DND-41 (cell line): ENCODE measurements at regions not wholly inside any gene's neighbourhood (a gene's known extent, or its start where the extent isn't known, plus 50 kb on each side); places are given as distances from the start of the nearest gene placed in this dataset.

Experiments
- ATAC-seq: fragments of 200-7000 bp; cut with Tn5 transposase; 3 replicates; pipeline ENCODE4 v1.9.1; 2021; ENCODE audit warnings: low read depth; ENCODE audit not compliant: insufficient read depth
- DNase-seq: peaks from one replicate; pipeline ENCODE4 v3.0.0-alpha.2; 2020
- H2AFZ ChIP-seq: 2 replicates; pipeline ENCODE4 v1.6.0; 2012; ENCODE audit warnings: low read depth, low read length
- H3K27ac ChIP-seq: 2 replicates; pipeline ENCODE4 v1.5.1; 2012; ENCODE audit warnings: low read length, inconsistent platforms
- H3K27me3 ChIP-seq: fragments of 200-600 bp; sonication (generic); 2 replicates; pipeline ENCODE4 v1.6.0; 2012; ENCODE audit warnings: low read length, mild to moderate bottlenecking, inconsistent platforms; ENCODE audit not compliant: insufficient read depth, poor library complexity
- H3K36me3 ChIP-seq: 2 replicates; pipeline ENCODE4 v1.5.1; 2012; ENCODE audit warnings: low read length, inconsistent platforms; ENCODE audit not compliant: insufficient read depth
- H3K4me1 ChIP-seq: 2 replicates; pipeline ENCODE4 v1.5.1; 2012; ENCODE audit warnings: mild to moderate bottlenecking, low read length; ENCODE audit not compliant: insufficient read depth
- H3K4me2 ChIP-seq: 2 replicates; pipeline ENCODE4 v1.6.0; 2012; ENCODE audit warnings: mild to moderate bottlenecking, moderate library complexity, low read length, inconsistent platforms; ENCODE audit not compliant: insufficient read depth
- H3K4me3 ChIP-seq, 2 experiments: fragments of 200-600 bp in 1 of 2; shearing (Covaris generic) in 1 of 2; 2 replicates each; pipeline ENCODE4 v1.5.1; 2012 to 2016; ENCODE audit warnings: inconsistent platforms in 2 of 2, low read length in 2 of 2, mild to moderate bottlenecking in 2 of 2, low read depth in 1 of 2, moderate library complexity in 1 of 2
- H3K79me2 ChIP-seq: 2 replicates; pipeline ENCODE4 v1.6.0; 2012; ENCODE audit warnings: low read length, inconsistent platforms; ENCODE audit not compliant: insufficient read depth
- H3K9ac ChIP-seq: 2 replicates; pipeline ENCODE4 v1.6.0; 2012; ENCODE audit warnings: low read depth, mild to moderate bottlenecking, inconsistent platforms, low read length, moderate library complexity
- H3K9me3 ChIP-seq: 2 replicates; pipeline ENCODE4 v1.5.1; 2012; ENCODE audit warnings: low read length, moderate library complexity, mild to moderate bottlenecking, inconsistent platforms; ENCODE audit not compliant: insufficient read depth, severe bottlenecking
- H4K20me1 ChIP-seq: 2 replicates; pipeline ENCODE4 v1.6.0; 2012; ENCODE audit warnings: low read length; ENCODE audit not compliant: insufficient read depth
- CTCF ChIP-seq: IDR thresholded peaks from 2 replicates; pipeline ENCODE4 v1.5.1; 2012; ENCODE audit warnings: borderline replicate concordance, low read length, moderate library complexity, mild to moderate bottlenecking; ENCODE audit not compliant: poor library complexity, severe bottlenecking; ENCODE audit errors: extremely low read depth
- EZH2 ChIP-seq: IDR thresholded peaks from 3 replicates; pipeline ENCODE4 v1.6.1; 2012; ENCODE audit warnings: borderline replicate concordance, low read depth, mild to moderate bottlenecking, moderate library complexity, low read length, inconsistent platforms; ENCODE audit not compliant: severe bottlenecking

- Histone ChIP-seq H2AFZ (no peak overlapping the region), H3K27me3 (no peaks in the 10 kb centered on the region), H4K20me1 (no peaks in the 10 kb centered on the region), H3K4me2 (no peak overlapping the region), H3K9me3 (no peaks in the 10 kb centered on the region), H3K79me2 (no peaks in the 10 kb centered on the region), H3K36me3 (no peaks in the 10 kb centered on the region), H3K4me1 (no peaks in the 10 kb centered on the region), H3K27ac (no peak overlapping the region), H3K9ac (no peak overlapping the region), H3K4me3 (no peak overlapping the region)
- TF ChIP-seq EZH2 (no peak), CTCF (no peak)
- no peak for ATAC-seq
- DNase-seq, result no peak
Observed at GRCh38 chr4:57437649-57438048, 327.5 kb upstream of the IGFBP7 start.

- H3K4me3 ChIP-seq, result no peak overlapping the region
- H3K4me2 ChIP-seq, result no peak overlapping the region
- H3K9ac ChIP-seq, result no peak overlapping the region
- H2AFZ ChIP-seq, result no peak overlapping the region
- no peaks in the 10 kb centered on the region for H3K36me3 ChIP-seq
- ATAC-seq (no peak), DNase-seq (no peak)
- H3K4me1 ChIP-seq, result no peaks in the 10 kb centered on the region
- H3K79me2 ChIP-seq, result no peaks in the 10 kb centered on the region
- TF ChIP-seq CTCF (no peak), EZH2 (no peak)
- no peaks in the 10 kb centered on the region for H3K27me3 ChIP-seq
- no peaks in the 10 kb centered on the region for H4K20me1 ChIP-seq
- no peak overlapping the region for H3K27ac ChIP-seq
- H3K9me3 ChIP-seq, result no peaks in the 10 kb centered on the region
Observed at GRCh38 chr4:57435300-57435699, 325.1 kb upstream of the IGFBP7 start.

GRCh38 chr4:57430726-57431125 is 320.5 kb upstream of the IGFBP7 start:
- H3K27me3 ChIP-seq, result no peaks in the 10 kb centered on the region
- no peak for ATAC-seq
- DNase-seq, result no peak
- H3K4me1 ChIP-seq, result no peaks in the 10 kb centered on the region
- H4K20me1 ChIP-seq, result no peaks in the 10 kb centered on the region
- H3K27ac ChIP-seq, result no peak overlapping the region
- H3K4me2 ChIP-seq, result no peak overlapping the region
- no peaks in the 10 kb centered on the region for H3K36me3 ChIP-seq
- H3K9ac ChIP-seq, result no peak overlapping the region
- no peak overlapping the region for H3K4me3 ChIP-seq
- H2AFZ ChIP-seq, result no peak overlapping the region
- no peaks in the 10 kb centered on the region for H3K9me3 ChIP-seq
- no peak for TF ChIP-seq EZH2
- TF ChIP-seq CTCF, result no peak
- H3K79me2 ChIP-seq, result no peaks in the 10 kb centered on the region

- no peaks in the 10 kb centered on the region for H3K79me2 ChIP-seq
- H3K27me3 ChIP-seq, result no peaks in the 10 kb centered on the region
- H3K4me2 ChIP-seq, result no peak overlapping the region
- ATAC-seq, result peak; percentile 80
- no peak for TF ChIP-seq EZH2
- TF ChIP-seq CTCF, result peak; percentile 84
- H3K27ac ChIP-seq, result no peak overlapping the region
- H3K9ac ChIP-seq, result no peak overlapping the region
- peak; percentile 59 for DNase-seq
- H3K4me3 ChIP-seq, result no peak overlapping the region
- no peaks in the 10 kb centered on the region for H3K9me3 ChIP-seq
- no peak overlapping the region for H2AFZ ChIP-seq
- H3K36me3 ChIP-seq, result no peaks in the 10 kb centered on the region
- no peaks in the 10 kb centered on the region for H4K20me1 ChIP-seq
- no peaks in the 10 kb centered on the region for H3K4me1 ChIP-seq
Observed at GRCh38 chr4:57426779-57427395, 316.7 kb upstream of the IGFBP7 start.
